GM21381 (cell line): ENCODE measurements at regions not wholly inside any gene's neighbourhood (a gene's known extent, or its start where the extent isn't known, plus 50 kb on each side); places are given as distances from the start of the nearest gene placed in this dataset.

Experiments used
- ATAC-seq: cut with Tn5 transposase; IDR thresholded peaks from one replicate; pipeline ENCODE4 v1.9.1; 2021; ENCODE audit warnings: mild to moderate bottlenecking, moderate library complexity; ENCODE audit not compliant: unreplicated experiment

GRCh38 chr21:18191139-18191538, 53.5 kb upstream of the CHODL start:
- ATAC-seq, result no peak

GRCh38 chr21:18178509-18178908, 66.1 kb upstream of the CHODL start:
- no peak for ATAC-seq

- ATAC-seq, result no peak
Observed at GRCh38 chr21:18174370-18174769, 70.3 kb upstream of the CHODL start.

- no peak for ATAC-seq
Observed at GRCh38 chr21:18170829-18171228, 73.8 kb upstream of the CHODL start.

- no peak for ATAC-seq
Observed at GRCh38 chr21:18170221-18170620, 74.4 kb upstream of the CHODL start.

- no peak for ATAC-seq
Observed at GRCh38 chr21:18168108-18168507, 76.5 kb upstream of the CHODL start.

GRCh38 chr21:18164933-18165332, 79.7 kb upstream of the CHODL start:
- ATAC-seq, result no peak

- no peak for ATAC-seq
Observed at GRCh38 chr21:18164483-18164882, 80.2 kb upstream of the CHODL start.

GRCh38 chr21:18163956-18164355, 80.7 kb upstream of the CHODL start:
- ATAC-seq, result no peak

GRCh38 chr21:18161841-18162240, 82.8 kb upstream of the CHODL start:
- ATAC-seq, result no peak

- no peak for ATAC-seq
Observed at GRCh38 chr21:18157406-18157805, 87.2 kb upstream of the CHODL start.

GRCh38 chr21:18155508-18156193, 89.0 kb upstream of the CHODL start:
- ATAC-seq, result peak; percentile 65

- no peak for ATAC-seq
Observed at GRCh38 chr21:18153063-18153462, 91.6 kb upstream of the CHODL start.

GRCh38 chr21:18152371-18152770, 92.3 kb upstream of the CHODL start:
- no peak for ATAC-seq

- ATAC-seq, result no peak
Observed at GRCh38 chr21:18151046-18151445, 93.6 kb upstream of the CHODL start.

- no peak for ATAC-seq
Observed at GRCh38 chr21:18148401-18148800, 96.2 kb upstream of the CHODL start.

GRCh38 chr21:18147678-18148077, 97.0 kb upstream of the CHODL start:
- no peak for ATAC-seq

- ATAC-seq, result no peak
Observed at GRCh38 chr21:18146820-18147219, 97.8 kb upstream of the CHODL start.

- ATAC-seq, result no peak
Observed at GRCh38 chr21:18144339-18144738, 100.3 kb upstream of the CHODL start.

- no peak for ATAC-seq
Observed at GRCh38 chr21:18142655-18143054, 102.0 kb upstream of the CHODL start.

GRCh38 chr21:18138507-18138906, 106.1 kb upstream of the CHODL start:
- no peak for ATAC-seq

GRCh38 chr21:18129526-18129925, 115.1 kb upstream of the CHODL start:
- no peak for ATAC-seq

GRCh38 chr21:18118566-18118965, 126.1 kb upstream of the CHODL start:
- no peak for ATAC-seq
